Tibial artery (tissue), 4 donors: ENCODE measurements at regions not wholly inside any gene's neighbourhood (a gene's known extent, or its start where the extent isn't known, plus 50 kb on each side); places are given as distances from the start of the nearest gene placed in this dataset.

ENCODE experiments used
- DNase-seq, 2 donors: peaks; one replicate each; pipeline ENCODE4 v3.0.0-alpha.2; 2019
- H3K27ac ChIP-seq, 2 donors: fragments of 200-600 bp; sonication (generic) in 1 of 2; 1 replicate in 1 of 2; 2 replicates in 1 of 2; pipeline ENCODE4 v1.5.1; 2018 to 2019; ENCODE audit warnings: mild to moderate bottlenecking in 1 of 2
- H3K27me3 ChIP-seq, 2 donors: fragments of 200-600 bp; sonication (generic) in 1 of 2; one replicate each; pipeline versions ENCODE4 v1.5.1 to v1.6.0; 2016 to 2019
- H3K36me3 ChIP-seq, 3 donors: fragments of 200-600 bp; sonication (generic) in 2 of 3; one replicate each; pipeline ENCODE4 v1.5.1; 2016 to 2019; ENCODE audit warnings: mild to moderate bottlenecking in 2 of 3
- H3K4me1 ChIP-seq, 4 donors: fragments of 200-600 bp; sonication (generic) in 2 of 4; 1 replicate in 3 of 4; 2 replicates in 1 of 4; pipeline ENCODE4 v1.5.1; 2016 to 2019
- H3K4me3 ChIP-seq, 2 donors: fragments of 200-600 bp; sonication (generic) in 1 of 2; 1 replicate in 1 of 2; 2 replicates in 1 of 2; pipeline ENCODE4 v1.5.1; 2018 to 2019; ENCODE audit warnings: mild to moderate bottlenecking in 2 of 2
- H3K9me3 ChIP-seq, 3 donors: fragments of 200-600 bp; sonication (generic) in 1 of 3; one replicate each; pipeline ENCODE4 v1.5.1; 2016 to 2019
- CTCF ChIP-seq, 2 experiments: fragments of 200-600 bp in 1 of 2; fragments of 450-650 bp in 1 of 2; IDR thresholded peaks; one replicate each; pipeline ENCODE4 v1.5.1; 2017 to 2019; ENCODE audit warnings: antibody characterized with exemption in 2 of 2, mild to moderate bottlenecking in 1 of 2, moderate library complexity in 1 of 2
- intact Hi-C: fragments of 100-400 bp; cut with DNase I; formaldehyde crosslinking; loops from one replicate; pipeline ENCODE4 v1.15.0; 2023; ENCODE audit warnings: low total_unique reads

- intact Hi-C loops = no loop called here
- Histone ChIP-seq H3K4me1 (no peaks in the 10 kb centered on the region), H3K4me3 (no peak overlapping the region), H3K27me3 (no peaks in the 10 kb centered on the region), H3K27ac (no peak overlapping the region), H3K9me3 (peaks cover 0 to under 1% (median 0%) of the 10 kb centered on the region in 3 donors), H3K36me3 (no peaks in the 10 kb centered on the region)
- TF ChIP-seq CTCF (IDR thresholded peaks at IDR 0.05) = no peak
- DNase-seq = no peak
Observed at GRCh38 chr9:79857188-79857587, 285.4 kb downstream of the TLE4 start.

- intact Hi-C loops = no loop called here
- H3K27me3 ChIP-seq = no peaks in the 10 kb centered on the region
- H3K9me3 ChIP-seq = peaks cover 6 to 28% (median 23%) of the 10 kb centered on the region in 3 donors
- H3K4me3 ChIP-seq = no peak overlapping the region
- H3K27ac ChIP-seq = no peak overlapping the region
- DNase-seq = no peak
- TF ChIP-seq CTCF (IDR thresholded peaks at IDR 0.05) = no peak
- no peaks in the 10 kb centered on the region for H3K36me3 ChIP-seq
- no peaks in the 10 kb centered on the region for H3K4me1 ChIP-seq
Observed at GRCh38 chr9:79847074-79847473, 275.3 kb downstream of the TLE4 start.

- Histone ChIP-seq H3K27me3 (no peaks in the 10 kb centered on the region), H3K27ac (no peak overlapping the region), H3K36me3 (no peaks in the 10 kb centered on the region), H3K4me1 (no peaks in the 10 kb centered on the region), H3K4me3 (no peak overlapping the region), H3K9me3 (no peaks in the 10 kb centered on the region)
- intact Hi-C loops = no loop called here
- no peak for TF ChIP-seq CTCF (IDR thresholded peaks at IDR 0.05)
- no peak for DNase-seq
Observed at GRCh38 chr9:79829566-79830302, 258.0 kb downstream of the TLE4 start.

- no peaks in the 10 kb centered on the region for H3K4me1 ChIP-seq
- no peak overlapping the region for H3K4me3 ChIP-seq
- no peaks in the 10 kb centered on the region for H3K9me3 ChIP-seq
- H3K27ac ChIP-seq = no peak overlapping the region
- intact Hi-C loops = no loop called here
- no peak for TF ChIP-seq CTCF (IDR thresholded peaks at IDR 0.05)
- H3K36me3 ChIP-seq = no peaks in the 10 kb centered on the region
- DNase-seq = no peak
- H3K27me3 ChIP-seq = no peaks in the 10 kb centered on the region
Observed at GRCh38 chr9:79824265-79824664, 252.5 kb downstream of the TLE4 start.

GRCh38 chr9:79817438-79818004 lies 245.8 kb downstream of the TLE4 start:
- TF ChIP-seq CTCF (IDR thresholded peaks at IDR 0.05) = no peak
- Histone ChIP-seq H3K27me3 (no peaks in the 10 kb centered on the region), H3K4me3 (no peak overlapping the region), H3K4me1 (no peaks in the 10 kb centered on the region), H3K9me3 (no peaks in the 10 kb centered on the region), H3K27ac (no peak overlapping the region), H3K36me3 (no peaks in the 10 kb centered on the region)
- intact Hi-C loops = no loop called here
- DNase-seq = peak in 1 of 2 donors; percentile 47
